ENCODE measurements at regions not wholly inside any gene's neighbourhood (a gene's known extent, or its start where the extent isn't known, plus 50 kb on each side); places are given as distances from the start of the nearest gene placed in this dataset.

GRCh38 chr1:163745204-163745603 is 423.4 kb downstream of the NUF2 start:
- no peak overlapping the region for H3K4me3 ChIP-seq (ENCODE audit: low read depth, poor library complexity, severe bottlenecking)
- 31 to 54% methylated on average over 2 of the region's 2 CpGs for WGBS, 2 donors
- TF ChIP-seq POLR2A (IDR thresholded peaks at IDR 0.05): no peak
- TF ChIP-seq, protein P1, sequence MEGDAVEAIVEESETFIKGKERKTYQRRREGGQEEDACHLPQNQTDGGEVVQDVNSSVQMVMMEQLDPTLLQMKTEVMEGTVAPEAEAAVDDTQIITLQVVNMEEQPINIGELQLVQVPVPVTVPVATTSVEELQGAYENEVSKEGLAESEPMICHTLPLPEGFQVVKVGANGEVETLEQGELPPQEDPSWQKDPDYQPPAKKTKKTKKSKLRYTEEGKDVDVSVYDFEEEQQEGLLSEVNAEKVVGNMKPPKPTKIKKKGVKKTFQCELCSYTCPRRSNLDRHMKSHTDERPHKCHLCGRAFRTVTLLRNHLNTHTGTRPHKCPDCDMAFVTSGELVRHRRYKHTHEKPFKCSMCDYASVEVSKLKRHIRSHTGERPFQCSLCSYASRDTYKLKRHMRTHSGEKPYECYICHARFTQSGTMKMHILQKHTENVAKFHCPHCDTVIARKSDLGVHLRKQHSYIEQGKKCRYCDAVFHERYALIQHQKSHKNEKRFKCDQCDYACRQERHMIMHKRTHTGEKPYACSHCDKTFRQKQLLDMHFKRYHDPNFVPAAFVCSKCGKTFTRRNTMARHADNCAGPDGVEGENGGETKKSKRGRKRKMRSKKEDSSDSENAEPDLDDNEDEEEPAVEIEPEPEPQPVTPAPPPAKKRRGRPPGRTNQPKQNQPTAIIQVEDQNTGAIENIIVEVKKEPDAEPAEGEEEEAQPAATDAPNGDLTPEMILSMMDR (IDR thresholded peaks at IDR 0.05): no peak
- intact Hi-C loops (cut with DNase I; ENCODE audit: low total_unique reads): no loop called here
- DNase-seq (ENCODE audit: low spot score in 2 of 2): no peak

DNA sequence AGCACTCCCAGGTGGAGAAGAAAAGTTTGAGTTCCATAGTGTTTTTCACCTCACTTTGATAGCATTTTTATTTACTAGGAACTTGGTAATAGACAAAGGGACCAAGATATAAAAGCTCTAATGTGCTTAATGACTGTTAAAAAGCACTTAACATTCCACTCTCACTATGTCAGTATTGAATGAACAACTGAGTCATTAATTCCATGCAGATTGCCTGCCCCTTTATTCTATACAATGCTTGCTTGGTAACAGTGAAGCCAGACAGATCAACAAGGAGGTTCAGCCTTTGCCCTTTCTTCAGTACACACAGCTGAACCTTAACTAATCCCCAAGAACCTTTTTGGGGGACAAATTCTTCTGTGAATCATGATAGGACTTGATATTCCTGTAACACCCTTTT is 425.5 kb downstream of the NUF2 start:
- no peak overlapping the region for H3K4me3 ChIP-seq (ENCODE audit: low read depth, poor library complexity, severe bottlenecking)
- intact Hi-C loops (cut with DNase I; ENCODE audit: low total_unique reads): no loop called here
- no peak for TF ChIP-seq POLR2A (IDR thresholded peaks at IDR 0.05)
- TF ChIP-seq, protein P1 (IDR thresholded peaks at IDR 0.05): no peak
- no peak for DNase-seq (ENCODE audit: low spot score in 2 of 2)

GRCh38 chr1:163747855-163748254 is 426.1 kb downstream of the NUF2 start:
- intact Hi-C loops (cut with DNase I; ENCODE audit: low total_unique reads): no loop called here

DNA sequence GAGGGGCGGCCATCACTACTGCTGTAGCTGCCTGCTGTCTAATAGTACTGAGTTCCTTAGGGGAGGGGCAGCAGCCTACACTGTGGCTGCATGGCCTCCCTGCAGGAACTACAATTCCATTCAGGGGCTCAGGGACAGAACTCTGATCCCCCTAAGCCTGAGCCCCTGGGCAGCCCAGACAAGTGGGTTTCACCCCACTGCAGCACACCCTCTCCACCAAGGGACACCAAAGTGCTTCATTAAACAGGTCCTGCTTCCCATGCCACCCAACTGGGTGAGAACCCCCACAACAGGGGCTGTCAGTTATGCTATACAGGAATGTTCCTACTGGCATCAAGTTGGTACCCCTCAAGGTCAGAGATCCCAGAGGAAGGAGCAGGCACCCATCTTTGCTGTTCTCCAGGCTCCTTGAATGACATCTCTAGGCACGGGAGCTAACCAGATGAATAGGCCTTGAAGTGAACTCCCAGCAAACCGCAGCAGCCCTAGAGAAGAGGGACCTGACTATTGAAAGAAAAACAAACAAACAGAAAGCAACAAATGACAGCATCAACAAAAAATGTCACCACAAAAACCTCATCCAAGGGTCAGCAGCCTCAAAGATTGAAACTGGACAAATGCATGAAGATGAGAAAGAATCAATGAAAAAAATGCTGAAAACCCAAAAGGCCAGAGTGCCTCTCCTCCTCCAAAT is 437.4 kb downstream of the NUF2 start:
- no peak overlapping the region for H3K4me3 ChIP-seq (ENCODE audit: low read depth, poor library complexity, severe bottlenecking)
- DNase-seq (ENCODE audit: low spot score in 2 of 2): no peak
- 81 to 95% methylated on average over 3 of the region's 3 CpGs for WGBS, 2 donors
- TF ChIP-seq, protein P1 (IDR thresholded peaks at IDR 0.05): no peak
- no peak for TF ChIP-seq POLR2A (IDR thresholded peaks at IDR 0.05)
- intact Hi-C loops (cut with DNase I; ENCODE audit: low total_unique reads): no loop called here

More at GRCh38 chr1:163747855-163748254, 426.1 kb downstream of the NUF2 start:
- no peak for DNase-seq (ENCODE audit: low spot score in 2 of 2)
- no peak for TF ChIP-seq POLR2A (IDR thresholded peaks at IDR 0.05)
- TF ChIP-seq, protein P1 (IDR thresholded peaks at IDR 0.05): no peak
- 0 to 26% methylated on average over 1 of the region's 1 CpG for WGBS, 2 donors
- H3K4me3 ChIP-seq (ENCODE audit: low read depth, poor library complexity, severe bottlenecking): no peak overlapping the region

GRCh38 chr1:163761898-163762297 is 440.1 kb downstream of the NUF2 start:
- DNase-seq (ENCODE audit: low spot score in 2 of 2): no peak
- WGBS, 2 donors: 26 to 58% methylated on average over 3 of the region's 3 CpGs
- intact Hi-C loops (cut with DNase I; ENCODE audit: low total_unique reads): no loop called here
- no peak overlapping the region for H3K4me3 ChIP-seq (ENCODE audit: low read depth, poor library complexity, severe bottlenecking)
- TF ChIP-seq, protein P1 (IDR thresholded peaks at IDR 0.05): no peak
- TF ChIP-seq POLR2A (IDR thresholded peaks at IDR 0.05): no peak
